ENCODE measurements at regions not wholly inside any gene's neighbourhood (a gene's known extent, or its start where the extent isn't known, plus 50 kb on each side); places are given as distances from the start of the nearest gene placed in this dataset.

- no peak for DNase-seq
These were observed 412.1 kb downstream of the MZT1 start for GRCh38 chr13:72315312-72315711.

GRCh38 chr13:72314210-72314609 lies 413.2 kb downstream of the MZT1 start:
- no peak for DNase-seq

- no peak for DNase-seq
These were observed 413.9 kb downstream of the MZT1 start for GRCh38 chr13:72313546-72313945.

- DNase-seq = no peak
These were observed 423.3 kb downstream of the MZT1 start for GRCh38 chr13:72303941-72304746.

- no peak for DNase-seq
These were observed 429.2 kb upstream of the DACH1 start for GRCh38 chr13:72296246-72296645.

- DNase-seq = no peak
These were observed 428.1 kb upstream of the DACH1 start for GRCh38 chr13:72295153-72295552.

- no peak for DNase-seq
These were observed 426.2 kb upstream of the DACH1 start for GRCh38 chr13:72293206-72293605.

- no peak for DNase-seq
These were observed 424.1 kb upstream of the DACH1 start for GRCh38 chr13:72290962-72291681.

- no peak for DNase-seq
These were observed 419.4 kb upstream of the DACH1 start for GRCh38 chr13:72286421-72286820.

- DNase-seq = no peak
These were observed 417.8 kb upstream of the DACH1 start for GRCh38 chr13:72284791-72285190.

- no peak for DNase-seq
These were observed 394.7 kb upstream of the DACH1 start for GRCh38 chr13:72261732-72262131.

- DNase-seq = no peak
These were observed 392.5 kb upstream of the DACH1 start for GRCh38 chr13:72259528-72259927.

- no peak for DNase-seq
These were observed 391.5 kb upstream of the DACH1 start for GRCh38 chr13:72258340-72258981.

GRCh38 chr13:72255908-72256307 lies 388.9 kb upstream of the DACH1 start:
- DNase-seq = no peak

- no peak for DNase-seq
These were observed 386.8 kb upstream of the DACH1 start for GRCh38 chr13:72253754-72254153.

- DNase-seq = no peak
These were observed 379.4 kb upstream of the DACH1 start for GRCh38 chr13:72246396-72246795.

GRCh38 chr13:72244788-72245187 lies 377.8 kb upstream of the DACH1 start:
- no peak for DNase-seq

GRCh38 chr13:72230131-72230530 lies 363.1 kb upstream of the DACH1 start:
- DNase-seq = no peak

- DNase-seq = no peak
These were observed 362.1 kb upstream of the DACH1 start for GRCh38 chr13:72229067-72229466.

GRCh38 chr13:72221276-72221962 lies 354.4 kb upstream of the DACH1 start:
- DNase-seq = no peak

- DNase-seq = no peak
These were observed 352.0 kb upstream of the DACH1 start for GRCh38 chr13:72218966-72219365.

GRCh38 chr13:72217142-72217541 lies 350.1 kb upstream of the DACH1 start:
- no peak for DNase-seq

- no peak for DNase-seq
These were observed 341.2 kb upstream of the DACH1 start for GRCh38 chr13:72208112-72208645.
